IPS-15b (cell line): ENCODE measurements at regions not wholly inside any gene's neighbourhood (a gene's known extent, or its start where the extent isn't known, plus 50 kb on each side); places are given as distances from the start of the nearest gene placed in this dataset.

Experiments used
- H3K27me3 ChIP-seq: one replicate; pipeline ENCODE4 v1.6.1; 2013; ENCODE audit warnings: low read length; ENCODE audit not compliant: control insufficient read depth, insufficient read depth
- H3K36me3 ChIP-seq: one replicate; pipeline ENCODE4 v1.6.1; 2013; ENCODE audit warnings: low read length; ENCODE audit not compliant: control insufficient read depth, insufficient read depth
- H3K4me1 ChIP-seq: one replicate; pipeline ENCODE4 v1.6.1; 2013; ENCODE audit warnings: mild to moderate bottlenecking, low read length; ENCODE audit not compliant: control insufficient read depth, insufficient read depth
- H3K4me3 ChIP-seq: one replicate; pipeline ENCODE4 v1.5.1; 2013; ENCODE audit warnings: low read depth, low read length
- H3K9ac ChIP-seq: one replicate; pipeline ENCODE4 v1.6.1; 2013; ENCODE audit warnings: low read depth, mild to moderate bottlenecking, low read length
- H3K9me3 ChIP-seq: one replicate; pipeline ENCODE4 v1.6.1; 2013; ENCODE audit warnings: mild to moderate bottlenecking, low read length; ENCODE audit not compliant: control insufficient read depth, insufficient read depth

- Histone ChIP-seq H3K9ac (no peak overlapping the region), H3K27me3 (no peaks in the 10 kb centered on the region), H3K9me3 (peaks cover 9% of the 10 kb centered on the region), H3K4me1 (no peaks in the 10 kb centered on the region), H3K36me3 (no peaks in the 10 kb centered on the region), H3K4me3 (no peak overlapping the region)
These were observed 127.6 kb upstream of the RFC3 start for GRCh38 chr13:33690354-33690753.

GRCh38 chr13:33691980-33692379 lies 126.0 kb upstream of the RFC3 start:
- no peak overlapping the region for H3K9ac ChIP-seq
- peaks cover 5% of the 10 kb centered on the region for H3K9me3 ChIP-seq
- H3K4me1 ChIP-seq, result no peaks in the 10 kb centered on the region
- no peaks in the 10 kb centered on the region for H3K36me3 ChIP-seq
- H3K27me3 ChIP-seq, result no peaks in the 10 kb centered on the region
- H3K4me3 ChIP-seq, result no peak overlapping the region

- Histone ChIP-seq H3K36me3 (no peaks in the 10 kb centered on the region), H3K9ac (no peak overlapping the region), H3K27me3 (no peaks in the 10 kb centered on the region), H3K4me3 (no peak overlapping the region), H3K4me1 (no peaks in the 10 kb centered on the region), H3K9me3 (peaks cover 5% of the 10 kb centered on the region)
These were observed 125.4 kb upstream of the RFC3 start for GRCh38 chr13:33692531-33692930.

GRCh38 chr13:33694546-33694945 lies 123.4 kb upstream of the RFC3 start:
- Histone ChIP-seq H3K4me1 (no peaks in the 10 kb centered on the region), H3K27me3 (no peaks in the 10 kb centered on the region)

GRCh38 chr13:33696530-33696929 lies 121.4 kb upstream of the RFC3 start:
- H3K9me3 ChIP-seq, result no peaks in the 10 kb centered on the region
- no peak overlapping the region for H3K4me3 ChIP-seq
- H3K27me3 ChIP-seq, result no peaks in the 10 kb centered on the region
- H3K9ac ChIP-seq, result no peak overlapping the region
- H3K36me3 ChIP-seq, result no peaks in the 10 kb centered on the region
- H3K4me1 ChIP-seq, result no peaks in the 10 kb centered on the region

More at GRCh38 chr13:33694546-33694945, 123.4 kb upstream of the RFC3 start:
- H3K4me3 ChIP-seq, result no peak overlapping the region
- no peak overlapping the region for H3K9ac ChIP-seq
- no peaks in the 10 kb centered on the region for H3K9me3 ChIP-seq
- no peaks in the 10 kb centered on the region for H3K36me3 ChIP-seq

GRCh38 chr13:33697926-33698325 lies 120.0 kb upstream of the RFC3 start:
- H3K4me3 ChIP-seq, result no peak overlapping the region
- no peaks in the 10 kb centered on the region for H3K27me3 ChIP-seq
- H3K9me3 ChIP-seq, result no peaks in the 10 kb centered on the region
- no peaks in the 10 kb centered on the region for H3K4me1 ChIP-seq
- no peak overlapping the region for H3K9ac ChIP-seq
- no peaks in the 10 kb centered on the region for H3K36me3 ChIP-seq

GRCh38 chr13:33707449-33707848 lies 110.5 kb upstream of the RFC3 start:
- Histone ChIP-seq H3K9me3 (no peaks in the 10 kb centered on the region), H3K9ac (no peak overlapping the region), H3K36me3 (no peaks in the 10 kb centered on the region)

GRCh38 chr13:33710924-33711323 lies 107.0 kb upstream of the RFC3 start:
- H3K4me1 ChIP-seq, result no peaks in the 10 kb centered on the region
- H3K9ac ChIP-seq, result no peak overlapping the region
- H3K4me3 ChIP-seq, result no peak overlapping the region
- no peaks in the 10 kb centered on the region for H3K36me3 ChIP-seq
- no peaks in the 10 kb centered on the region for H3K9me3 ChIP-seq
- H3K27me3 ChIP-seq, result no peaks in the 10 kb centered on the region

More at GRCh38 chr13:33707449-33707848, 110.5 kb upstream of the RFC3 start:
- Histone ChIP-seq H3K4me1 (no peaks in the 10 kb centered on the region), H3K27me3 (no peaks in the 10 kb centered on the region), H3K4me3 (no peak overlapping the region)

GRCh38 chr13:33711436-33711835 lies 106.5 kb upstream of the RFC3 start:
- Histone ChIP-seq H3K4me3 (no peak overlapping the region), H3K9ac (no peak overlapping the region), H3K9me3 (no peaks in the 10 kb centered on the region), H3K36me3 (no peaks in the 10 kb centered on the region), H3K4me1 (no peaks in the 10 kb centered on the region), H3K27me3 (no peaks in the 10 kb centered on the region)

- Histone ChIP-seq H3K9me3 (no peaks in the 10 kb centered on the region), H3K4me1 (no peaks in the 10 kb centered on the region), H3K27me3 (no peaks in the 10 kb centered on the region), H3K36me3 (no peaks in the 10 kb centered on the region), H3K9ac (no peak overlapping the region), H3K4me3 (no peak overlapping the region)
These were observed 100.2 kb upstream of the RFC3 start for GRCh38 chr13:33717775-33718174.

GRCh38 chr13:33721724-33722123 lies 96.2 kb upstream of the RFC3 start:
- Histone ChIP-seq H3K4me3 (no peak overlapping the region), H3K9ac (no peak overlapping the region), H3K27me3 (no peaks in the 10 kb centered on the region), H3K36me3 (no peaks in the 10 kb centered on the region), H3K4me1 (no peaks in the 10 kb centered on the region), H3K9me3 (no peaks in the 10 kb centered on the region)

GRCh38 chr13:33722216-33722915 lies 95.6 kb upstream of the RFC3 start:
- no peaks in the 10 kb centered on the region for H3K27me3 ChIP-seq
- no peaks in the 10 kb centered on the region for H3K9me3 ChIP-seq
- no peaks in the 10 kb centered on the region for H3K4me1 ChIP-seq
- H3K36me3 ChIP-seq, result no peaks in the 10 kb centered on the region
- H3K9ac ChIP-seq, result no peak overlapping the region
- no peak overlapping the region for H3K4me3 ChIP-seq
